ENCODE measurements at regions not wholly inside any gene's neighbourhood (a gene's known extent, or its start where the extent isn't known, plus 50 kb on each side); places are given as distances from the start of the nearest gene placed in this dataset.

- H3K27me3 ChIP-seq, result no peaks in the 10 kb centered on the region
- no peak overlapping the region for H3K27ac ChIP-seq
- no peak for DNase-seq
- H3K36me3 ChIP-seq (ENCODE audit: low read depth, missing control alignments), result no peaks in the 10 kb centered on the region
- intact Hi-C loops (cut with DNase I; ENCODE audit: low total_unique reads), result no loop called here
- no peaks in the 10 kb centered on the region for H3K9me3 ChIP-seq
- H3K4me1 ChIP-seq, result no peaks in the 10 kb centered on the region
- TF ChIP-seq POLR2A (IDR thresholded peaks at IDR 0.05) (no peak), CTCF (IDR thresholded peaks at IDR 0.05) (no peak)
- no peak overlapping the region for H3K4me3 ChIP-seq
- 39 to 67% methylated on average over 3 of the region's 3 CpGs for WGBS, 2 donors
Observed at GRCh38 chr12:112738531-112738930, 53.0 kb upstream of the RPH3A start.

GRCh38 chr12:112740387-112740934 lies 51.1 kb upstream of the RPH3A start:
- Histone ChIP-seq H3K4me3 (no peak overlapping the region), H3K27ac (no peak overlapping the region), H3K9me3 (no peaks in the 10 kb centered on the region), H3K36me3 (ENCODE audit: low read depth, missing control alignments) (no peaks in the 10 kb centered on the region), H3K4me1 (no peaks in the 10 kb centered on the region), H3K27me3 (no peaks in the 10 kb centered on the region)
- 83 to 97% methylated on average over 3 of the region's 3 CpGs for WGBS, 2 donors
- intact Hi-C loops (cut with DNase I; ENCODE audit: low total_unique reads), result no loop called here
- TF ChIP-seq CTCF (IDR thresholded peaks at IDR 0.05) (no peak), POLR2A (IDR thresholded peaks at IDR 0.05) (no peak)
- no peak for DNase-seq

GRCh38 chr12:112741106-112741505 lies 50.4 kb upstream of the RPH3A start:
- DNase-seq, result no peak
- Histone ChIP-seq H3K9me3 (no peaks in the 10 kb centered on the region), H3K27ac (no peak overlapping the region), H3K27me3 (no peaks in the 10 kb centered on the region), H3K4me3 (no peak overlapping the region), H3K36me3 (ENCODE audit: low read depth, missing control alignments) (no peaks in the 10 kb centered on the region), H3K4me1 (no peaks in the 10 kb centered on the region)
- intact Hi-C loops (cut with DNase I; ENCODE audit: low total_unique reads), result no loop called here
- TF ChIP-seq POLR2A (IDR thresholded peaks at IDR 0.05) (no peak), CTCF (IDR thresholded peaks at IDR 0.05) (no peak)
- WGBS, 2 donors, result 60 to 67% methylated on average over 2 of the region's 2 CpGs

Small RNAs in the stretch of these regions (microRNA-seq; reads per million reads assigned to microRNA genes)
- 0 reads per million in 2 donors for gene MIR1302-1 (ENCODE audit: borderline number of aligned reads in 2 of 2, borderline replicate concordance in 1 of 2)
